SJCRH30 (cell line): ENCODE measurements at regions not wholly inside any gene's neighbourhood (a gene's known extent, or its start where the extent isn't known, plus 50 kb on each side); places are given as distances from the start of the nearest gene placed in this dataset.
"Not testable (repeated sequence)": the region's sequence is repeated elsewhere in the genome, so short reads cannot be mapped to it uniquely, and the experiment has no call there.

Source experiments
- DNase-seq, 2 experiments: peaks; one replicate each; pipeline ENCODE4 v3.0.0-alpha.2; 2015 to 2020
- H3K27ac ChIP-seq: fragments of 250-450 bp; sonication (Bioruptor Pico); 2 replicates; pipeline ENCODE4 v1.5.1; 2020; ENCODE audit warnings: mild to moderate bottlenecking, moderate library complexity
- H3K27me3 ChIP-seq: fragments of 250-450 bp; sonication (Bioruptor Pico); 2 replicates; pipeline ENCODE4 v1.5.1; 2020; ENCODE audit warnings: mild to moderate bottlenecking, moderate library complexity
- H3K36me3 ChIP-seq: fragments of 250-450 bp; sonication (Bioruptor Pico); 2 replicates; pipeline ENCODE4 v1.5.1; 2020; ENCODE audit warnings: mild to moderate bottlenecking, moderate library complexity
- H3K4me1 ChIP-seq: fragments of 250-450 bp; sonication (Bioruptor Pico); 2 replicates; pipeline ENCODE4 v1.5.1; 2020; ENCODE audit warnings: mild to moderate bottlenecking, moderate library complexity
- H3K4me3 ChIP-seq: fragments of 250-450 bp; sonication (Bioruptor Pico); 2 replicates; pipeline ENCODE4 v1.5.1; 2020; ENCODE audit warnings: mild to moderate bottlenecking, moderate library complexity
- H3K9me3 ChIP-seq: fragments of 250-450 bp; sonication (Bioruptor Pico); replicated peaks from 2 replicates; pipeline ENCODE4 v1.5.1; 2020; ENCODE audit warnings: mild to moderate bottlenecking, moderate library complexity

- Histone ChIP-seq H3K27me3 (no peaks in the 10 kb centered on the region; the same call in 1 of the 2 replicates), H3K4me3 (no peak overlapping the region), H3K9me3 (no peaks in the 10 kb centered on the region), H3K27ac (no peak overlapping the region), H3K36me3 (no peaks in the 10 kb centered on the region), H3K4me1 (no peaks in the 10 kb centered on the region)
- DNase-seq, result no peak
Measured at GRCh38 chr16:9658164-9658563, 524.1 kb downstream of the GRIN2A start.

- no peaks in the 10 kb centered on the region for H3K4me1 ChIP-seq
- H3K27me3 ChIP-seq, result no peaks in the 10 kb centered on the region; the same call in 1 of the 2 replicates
- H3K27ac ChIP-seq, result no peak overlapping the region
- no peaks in the 10 kb centered on the region for H3K9me3 ChIP-seq
- H3K36me3 ChIP-seq, result no peaks in the 10 kb centered on the region
- H3K4me3 ChIP-seq, result no peak overlapping the region
- no peak for DNase-seq
Measured at GRCh38 chr16:9658586-9658985, 523.6 kb downstream of the GRIN2A start.

GRCh38 chr16:9660898-9661297, 521.3 kb downstream of the GRIN2A start:
- DNase-seq, result no peak
- Histone ChIP-seq H3K4me3 (no peak overlapping the region), H3K36me3 (no peaks in the 10 kb centered on the region), H3K4me1 (no peaks in the 10 kb centered on the region), H3K27me3 (no peaks in the 10 kb centered on the region; the same call in 1 of the 2 replicates), H3K9me3 (no peaks in the 10 kb centered on the region), H3K27ac (no peak overlapping the region)

- Histone ChIP-seq H3K4me1 (no peaks in the 10 kb centered on the region), H3K27ac (no peak overlapping the region), H3K36me3 (no peaks in the 10 kb centered on the region), H3K9me3 (no peaks in the 10 kb centered on the region), H3K4me3 (no peak overlapping the region), H3K27me3 (no peaks in the 10 kb centered on the region; the same call in 1 of the 2 replicates)
- no peak for DNase-seq
Measured at GRCh38 chr16:9661336-9662017, 520.8 kb downstream of the GRIN2A start.

- Histone ChIP-seq H3K9me3 (no peaks in the 10 kb centered on the region), H3K27ac (no peak overlapping the region), H3K4me3 (no peak overlapping the region), H3K36me3 (no peaks in the 10 kb centered on the region), H3K27me3 (no peaks in the 10 kb centered on the region; the same call in 1 of the 2 replicates), H3K4me1 (no peaks in the 10 kb centered on the region)
- DNase-seq, result no peak
Measured at GRCh38 chr16:9663588-9663987, 518.6 kb downstream of the GRIN2A start.

- Histone ChIP-seq H3K27ac (no peak overlapping the region), H3K27me3 (no peaks in the 10 kb centered on the region), H3K4me1 (no peaks in the 10 kb centered on the region), H3K4me3 (no peak overlapping the region), H3K9me3 (no peaks in the 10 kb centered on the region), H3K36me3 (no peaks in the 10 kb centered on the region)
- no peak for DNase-seq
Measured at GRCh38 chr16:9665851-9666271, 516.4 kb downstream of the GRIN2A start.

- Histone ChIP-seq H3K4me3 (no peak overlapping the region), H3K27ac (no peak overlapping the region), H3K4me1 (no peaks in the 10 kb centered on the region), H3K36me3 (no peaks in the 10 kb centered on the region), H3K9me3 (no peaks in the 10 kb centered on the region), H3K27me3 (no peaks in the 10 kb centered on the region)
- no peak for DNase-seq
Measured at GRCh38 chr16:9666834-9667480, 515.3 kb downstream of the GRIN2A start.

- no peak for DNase-seq
- Histone ChIP-seq H3K27ac (no peak overlapping the region), H3K27me3 (no peaks in the 10 kb centered on the region)
Measured at GRCh38 chr16:9670033-9670432, 512.2 kb downstream of the GRIN2A start.

GRCh38 chr16:9670616-9671015, 511.6 kb downstream of the GRIN2A start:
- H3K4me1 ChIP-seq, H3K9me3 ChIP-seq, H3K27ac ChIP-seq, H3K4me3 ChIP-seq, H3K36me3 ChIP-seq, H3K27me3 ChIP-seq, DNase-seq: not testable (repeated sequence)

More at GRCh38 chr16:9670033-9670432, 512.2 kb downstream of the GRIN2A start:
- no peaks in the 10 kb centered on the region for H3K4me1 ChIP-seq
- no peaks in the 10 kb centered on the region for H3K36me3 ChIP-seq
- H3K9me3 ChIP-seq, result no peaks in the 10 kb centered on the region
- no peak overlapping the region for H3K4me3 ChIP-seq

GRCh38 chr16:9676560-9677300, 505.5 kb downstream of the GRIN2A start:
- H3K4me1 ChIP-seq, H3K9me3 ChIP-seq, H3K36me3 ChIP-seq, H3K27ac ChIP-seq, H3K4me3 ChIP-seq, H3K27me3 ChIP-seq, DNase-seq: not testable (repeated sequence)

GRCh38 chr16:9677301-9677653, 505.0 kb downstream of the GRIN2A start:
- DNase-seq, result no peak
- Histone ChIP-seq H3K27ac (no peak overlapping the region), H3K27me3 (0 out of 2 replicates have a peak, but pooled peaks cover 4% of the 10 kb centered on the region), H3K9me3 (no peaks in the 10 kb centered on the region), H3K4me1 (no peaks in the 10 kb centered on the region), H3K4me3 (no peak overlapping the region), H3K36me3 (no peaks in the 10 kb centered on the region)

GRCh38 chr16:9679213-9679767, 502.9 kb downstream of the GRIN2A start:
- Histone ChIP-seq H3K4me1 (no peaks in the 10 kb centered on the region), H3K4me3 (no peak overlapping the region), H3K27me3 (0 out of 2 replicates have a peak, but pooled peaks cover 4% of the 10 kb centered on the region), H3K9me3 (no peaks in the 10 kb centered on the region), H3K36me3 (no peaks in the 10 kb centered on the region), H3K27ac (no peak overlapping the region)
- DNase-seq, result no peak

GRCh38 chr16:9680019-9680655, 502.1 kb downstream of the GRIN2A start:
- Histone ChIP-seq H3K27ac (no peak overlapping the region), H3K9me3 (no peaks in the 10 kb centered on the region)

GRCh38 chr16:9680968-9681367, 501.3 kb downstream of the GRIN2A start:
- Histone ChIP-seq H3K9me3 (no peaks in the 10 kb centered on the region), H3K4me1 (no peaks in the 10 kb centered on the region)

More at GRCh38 chr16:9680019-9680655, 502.1 kb downstream of the GRIN2A start:
- Histone ChIP-seq H3K4me3 (no peak overlapping the region), H3K4me1 (no peaks in the 10 kb centered on the region), H3K36me3 (no peaks in the 10 kb centered on the region), H3K27me3 (0 out of 2 replicates have a peak, but pooled peaks cover 4% of the 10 kb centered on the region)
- no peak for DNase-seq

More at GRCh38 chr16:9680968-9681367, 501.3 kb downstream of the GRIN2A start:
- H3K27me3 ChIP-seq, result 0 out of 2 replicates have a peak, but pooled peaks cover 4% of the 10 kb centered on the region
- H3K27ac ChIP-seq, result no peak overlapping the region
- no peak overlapping the region for H3K4me3 ChIP-seq
- no peak for DNase-seq
- H3K36me3 ChIP-seq, result no peaks in the 10 kb centered on the region
